ENCODE measurements at regions not wholly inside any gene's neighbourhood (a gene's known extent, or its start where the extent isn't known, plus 50 kb on each side); places are given as distances from the start of the nearest gene placed in this dataset.

DNA sequence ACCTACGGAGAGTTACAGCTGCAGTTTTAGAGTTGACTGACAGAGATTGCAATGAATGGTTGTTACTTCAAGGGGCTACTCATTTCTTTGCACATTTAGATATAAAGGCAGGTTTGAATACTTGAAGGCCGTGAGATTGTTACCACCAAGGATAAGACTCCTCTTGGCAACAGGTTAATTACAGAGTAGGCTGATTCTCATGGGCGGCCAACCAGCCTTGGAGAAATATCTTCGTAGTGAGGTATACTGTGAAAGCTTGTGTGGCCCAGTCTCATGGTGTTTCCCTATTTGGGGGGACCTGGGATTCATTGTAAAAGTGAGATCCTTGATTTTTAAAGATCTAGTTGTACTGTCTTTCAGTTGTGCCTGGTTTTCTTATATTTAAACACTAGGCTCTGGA, 103.2 kb upstream of the OLFM3 start:
- Histone ChIP-seq H2BK20ac (ENCODE audit: low read depth, low read length) (no peak overlapping the region), H3K56ac (ENCODE audit: extremely low read depth, insufficient read depth, low read length) (no peak overlapping the region), H2BK120ac (ENCODE audit: low read depth, low read length) (no peak overlapping the region), H3K4me2 (ENCODE audit: low read depth, low read length) (no peak overlapping the region), H4K8ac (ENCODE audit: low read depth in 2 of 2, low read length in 2 of 2) (no peak overlapping the region), H2AK9ac (replicated peaks; ENCODE audit: low read depth, low read length, poor library complexity) (no peak overlapping the region), H3K79me1 (ENCODE audit: low read depth in 1 of 2, low read length in 2 of 2) (no peaks in the 10 kb centered on the region), H3K4me1 (ENCODE audit: control insufficient read depth, insufficient read depth, low read length) (no peaks in the 10 kb centered on the region), H3K9me1 (ENCODE audit: insufficient read depth, low read length) (no peaks in the 10 kb centered on the region), H3K36me3 (ENCODE audit: control insufficient read depth, insufficient read depth, low read length) (no peaks in the 10 kb centered on the region), H3K27ac (ENCODE audit: insufficient read depth, low read length) (no peak overlapping the region), H3K14ac (replicated peaks; ENCODE audit: low read depth, low read length) (no peak overlapping the region), H3K4ac (ENCODE audit: low read depth, low read length) (no peak overlapping the region), H3K9me3 (ENCODE audit: control insufficient read depth, insufficient read depth, low read length) (peaks cover 1% of the 10 kb centered on the region), H3K9ac (ENCODE audit: low read depth, low read length) (no peak overlapping the region), H4K5ac (ENCODE audit: low read depth, low read length) (no peak overlapping the region), H4K91ac (ENCODE audit: insufficient read depth, low read depth, low read length) (no peak overlapping the region), H3K27me3 (ENCODE audit: control insufficient read depth, insufficient read depth, low read length) (no peaks in the 10 kb centered on the region), H2BK15ac (ENCODE audit: low read depth, low read length) (no peak overlapping the region), H2BK5ac (ENCODE audit: low read depth, low read length, poor library complexity, severe bottlenecking) (no peak overlapping the region), H4K20me1 (ENCODE audit: insufficient read depth, low read length) (no peaks in the 10 kb centered on the region), H3K23ac (ENCODE audit: low read depth, low read length) (no peak overlapping the region), H3K4me3 (ENCODE audit: insufficient read depth, low read depth, low read length) (no peak overlapping the region), H2AK5ac (ENCODE audit: low read depth, low read length) (no peak overlapping the region), H3K18ac (ENCODE audit: low read depth, low read length) (no peak overlapping the region), H2AFZ (replicated peaks; ENCODE audit: low read length, poor library complexity) (no peak overlapping the region)
- in situ Hi-C loops (cut with MboI; ENCODE audit: low sequenced_read_pairs) (no loop called here), intact Hi-C loops (cut with micrococcal nuclease) (no loop called here), dilution Hi-C loops (cut with HindIII; ENCODE audit: low sequenced_read_pairs, unreplicated experiment) (no loop called here)
- POLR2A ChIA-PET (ENCODE audit: unreplicated experiment): no interaction called here
- CTCF ChIA-PET: no interaction called here
- ATAC-seq (ENCODE audit: low read depth) (no peak), DNase-seq (no peak)
- no CpG with 5 or more reads among the region's 4 CpGs for WGBS, 2 experiments (ENCODE audit: extremely low coverage in 2 of 2, insufficient read length in 1 of 2)
- BruUV-seq (replicated peaks): no TSS peak
- TF ChIP-seq CHD1 (IDR thresholded peaks at IDR 0.05; ENCODE audit: low read depth, low read length) (no peak), MXI1 (IDR thresholded peaks at IDR 0.05; ENCODE audit: borderline replicate concordance, low read depth, low read length) (no peak), CEBPB (IDR thresholded peaks at IDR 0.05; ENCODE audit: low read depth, low read length) (no peak), USF2 (IDR thresholded peaks at IDR 0.05; ENCODE audit: low read depth, low read length) (no peak), POLR2A (IDR thresholded peaks at IDR 0.05; ENCODE audit: low read depth, low read length) (no peak), MAFK (IDR thresholded peaks at IDR 0.05; ENCODE audit: low read depth, low read length) (no peak), RAD21 (IDR thresholded peaks at IDR 0.05; ENCODE audit: low read length) (no peak), CTCF (conservative IDR thresholded peaks at IDR 0.05; ENCODE audit: low read depth, low read length) (no peak), SMC3 (IDR thresholded peaks at IDR 0.05; ENCODE audit: low read depth, low read length) (no peak)
- TF ChIP-seq, protein P1, sequence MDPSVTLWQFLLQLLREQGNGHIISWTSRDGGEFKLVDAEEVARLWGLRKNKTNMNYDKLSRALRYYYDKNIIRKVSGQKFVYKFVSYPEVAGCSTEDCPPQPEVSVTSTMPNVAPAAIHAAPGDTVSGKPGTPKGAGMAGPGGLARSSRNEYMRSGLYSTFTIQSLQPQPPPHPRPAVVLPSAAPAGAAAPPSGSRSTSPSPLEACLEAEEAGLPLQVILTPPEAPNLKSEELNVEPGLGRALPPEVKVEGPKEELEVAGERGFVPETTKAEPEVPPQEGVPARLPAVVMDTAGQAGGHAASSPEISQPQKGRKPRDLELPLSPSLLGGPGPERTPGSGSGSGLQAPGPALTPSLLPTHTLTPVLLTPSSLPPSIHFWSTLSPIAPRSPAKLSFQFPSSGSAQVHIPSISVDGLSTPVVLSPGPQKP (IDR thresholded peaks at IDR 0.05; ENCODE audit: borderline replicate concordance, low read depth, low read length): no peak
